AG04450 (cell line): ENCODE measurements at regions not wholly inside any gene's neighbourhood (a gene's known extent, or its start where the extent isn't known, plus 50 kb on each side); places are given as distances from the start of the nearest gene placed in this dataset.
"Not testable (repeated sequence)": the region's sequence is repeated elsewhere in the genome, so short reads cannot be mapped to it uniquely, and the experiment has no call there.

Source experiments
- CTCF ChIA-PET: fragments of 300-600, 350-600 bp; formaldehyde crosslinking; extraction: SDS; loops from one replicate; lab custom pipeline; 2022; ENCODE audit warnings: antibody characterized with exemption, inconsistent platforms; lab: Charles Lee
- POLR2A ChIA-PET: fragments of 350-600 bp; formaldehyde crosslinking; extraction: SDS; loops from one replicate; lab custom pipeline; 2021; ENCODE audit warnings: antibody characterized with exemption, inconsistent platforms; lab: Yijun Ruan, JAX
- DNase-seq: peaks from one replicate; pipeline ENCODE4 v3.0.0-alpha.2; 2011; ENCODE audit warnings: low read depth, low spot score
- H3K27ac ChIP-seq: one replicate; pipeline ENCODE4 v1.5.1; 2012; ENCODE audit warnings: low read depth, low read length, control low read depth
- H3K27me3 ChIP-seq: one replicate; pipeline ENCODE4 v1.6.0; 2012; ENCODE audit warnings: low read length; ENCODE audit not compliant: control insufficient read depth, insufficient read depth
- H3K4me3 ChIP-seq: 2 replicates; pipeline ENCODE4 v1.5.1; 2011; ENCODE audit warnings: mild to moderate bottlenecking, low read depth, low read length, control low read depth
- H3K9me3 ChIP-seq: 2 replicates; pipeline ENCODE4 v1.5.1; 2012; ENCODE audit warnings: low read length; ENCODE audit not compliant: control insufficient read depth, insufficient read depth
- TF ChIP-seq, protein P1 (sequence below): IDR thresholded peaks from 2 replicates; pipeline ENCODE4 v1.5.1; 2011; ENCODE audit warnings: low read depth, low read length, control low read depth, inconsistent platforms

- peaks cover 4% of the 10 kb centered on the region for H3K9me3 ChIP-seq
- TF ChIP-seq, protein P1, sequence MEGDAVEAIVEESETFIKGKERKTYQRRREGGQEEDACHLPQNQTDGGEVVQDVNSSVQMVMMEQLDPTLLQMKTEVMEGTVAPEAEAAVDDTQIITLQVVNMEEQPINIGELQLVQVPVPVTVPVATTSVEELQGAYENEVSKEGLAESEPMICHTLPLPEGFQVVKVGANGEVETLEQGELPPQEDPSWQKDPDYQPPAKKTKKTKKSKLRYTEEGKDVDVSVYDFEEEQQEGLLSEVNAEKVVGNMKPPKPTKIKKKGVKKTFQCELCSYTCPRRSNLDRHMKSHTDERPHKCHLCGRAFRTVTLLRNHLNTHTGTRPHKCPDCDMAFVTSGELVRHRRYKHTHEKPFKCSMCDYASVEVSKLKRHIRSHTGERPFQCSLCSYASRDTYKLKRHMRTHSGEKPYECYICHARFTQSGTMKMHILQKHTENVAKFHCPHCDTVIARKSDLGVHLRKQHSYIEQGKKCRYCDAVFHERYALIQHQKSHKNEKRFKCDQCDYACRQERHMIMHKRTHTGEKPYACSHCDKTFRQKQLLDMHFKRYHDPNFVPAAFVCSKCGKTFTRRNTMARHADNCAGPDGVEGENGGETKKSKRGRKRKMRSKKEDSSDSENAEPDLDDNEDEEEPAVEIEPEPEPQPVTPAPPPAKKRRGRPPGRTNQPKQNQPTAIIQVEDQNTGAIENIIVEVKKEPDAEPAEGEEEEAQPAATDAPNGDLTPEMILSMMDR = no peak
- no peak overlapping the region for H3K4me3 ChIP-seq
- no peak overlapping the region for H3K27ac ChIP-seq
- no peak for DNase-seq
- ChIA-PET CTCF (no interaction called here), POLR2A (no interaction called here)
- no peaks in the 10 kb centered on the region for H3K27me3 ChIP-seq
These were observed 835.1 kb upstream of the IGFBP7 start for GRCh38 chr4:57945298-57945697.

DNA sequence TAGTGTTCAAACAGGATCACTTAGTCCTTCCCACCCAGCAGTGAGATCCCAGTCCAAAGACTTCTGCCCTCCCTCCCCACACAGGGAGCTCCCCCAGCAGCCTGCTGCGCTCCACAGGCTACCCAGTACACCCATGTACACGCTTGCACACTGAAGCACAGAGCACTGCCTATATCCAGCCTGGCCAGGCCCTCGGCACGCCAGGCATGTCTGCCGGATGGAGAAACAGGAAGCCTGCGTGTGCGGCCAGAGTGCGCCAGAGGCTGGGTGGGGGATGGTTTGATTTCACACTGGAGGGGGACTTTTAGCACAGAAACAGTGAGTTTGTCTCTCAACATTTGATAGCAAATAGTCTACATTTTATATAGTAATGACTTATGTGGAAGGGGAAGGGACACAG is 833.5 kb upstream of the IGFBP7 start:
- TF ChIP-seq, protein P1 = no peak
- ChIA-PET POLR2A (no interaction called here), CTCF (no interaction called here)
- H3K27me3 ChIP-seq = no peaks in the 10 kb centered on the region
- H3K4me3 ChIP-seq = no peak overlapping the region
- H3K9me3 ChIP-seq = peaks cover 4% of the 10 kb centered on the region
- no peak for DNase-seq
- no peak overlapping the region for H3K27ac ChIP-seq

DNA sequence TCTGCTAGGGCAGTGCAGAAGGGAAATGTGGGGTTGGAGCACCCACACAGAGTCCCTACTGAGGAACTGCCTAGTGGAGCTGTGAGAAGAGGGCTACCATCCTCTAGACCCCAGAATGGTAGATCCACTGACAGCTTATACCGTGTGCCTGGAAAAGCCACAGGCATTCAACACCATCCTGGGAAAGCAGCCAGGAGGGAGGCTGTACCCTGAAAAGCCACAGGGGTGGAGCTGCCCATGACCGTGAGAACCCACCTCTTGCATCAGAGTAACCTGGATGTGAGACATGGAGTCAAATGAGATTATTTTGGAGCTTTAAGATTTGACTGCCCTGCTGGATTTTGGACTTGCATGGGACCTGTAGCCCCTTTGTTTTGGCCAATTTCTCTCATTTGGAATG is 827.1 kb upstream of the IGFBP7 start:
- H3K4me3 ChIP-seq, H3K27ac ChIP-seq, POLR2A ChIA-PET, DNase-seq, H3K27me3 ChIP-seq, H3K9me3 ChIP-seq, CTCF ChIA-PET: not testable (repeated sequence)

DNA sequence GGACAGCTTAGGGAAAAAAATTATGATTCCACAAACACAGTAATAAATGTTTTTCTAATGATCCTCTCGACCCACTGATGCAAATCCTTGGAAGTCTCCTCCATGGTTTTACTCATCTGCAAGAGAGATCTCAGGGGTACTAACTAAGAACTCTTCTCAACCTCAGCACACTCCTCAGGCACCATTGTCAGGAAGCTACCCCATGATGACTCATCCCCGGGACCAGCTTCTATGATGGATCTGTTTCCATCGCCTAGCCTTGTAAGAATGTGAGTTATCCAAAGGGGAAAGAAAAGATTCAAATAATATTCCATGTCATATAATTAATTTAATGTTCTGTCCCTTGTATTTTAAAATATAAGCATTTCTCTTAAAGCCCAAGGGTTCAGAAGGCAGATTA is 816.1 kb upstream of the IGFBP7 start:
- TF ChIP-seq, protein P1 = no peak
- H3K4me3 ChIP-seq = no peak overlapping the region
- CTCF ChIA-PET = no interaction called here
- no peaks in the 10 kb centered on the region for H3K27me3 ChIP-seq
- H3K9me3 ChIP-seq = peaks cover 6% of the 10 kb centered on the region; the same call in 1 of the 2 replicates
- H3K27ac ChIP-seq = no peak overlapping the region
- DNase-seq = no peak
- POLR2A ChIA-PET = no interaction called here

DNA sequence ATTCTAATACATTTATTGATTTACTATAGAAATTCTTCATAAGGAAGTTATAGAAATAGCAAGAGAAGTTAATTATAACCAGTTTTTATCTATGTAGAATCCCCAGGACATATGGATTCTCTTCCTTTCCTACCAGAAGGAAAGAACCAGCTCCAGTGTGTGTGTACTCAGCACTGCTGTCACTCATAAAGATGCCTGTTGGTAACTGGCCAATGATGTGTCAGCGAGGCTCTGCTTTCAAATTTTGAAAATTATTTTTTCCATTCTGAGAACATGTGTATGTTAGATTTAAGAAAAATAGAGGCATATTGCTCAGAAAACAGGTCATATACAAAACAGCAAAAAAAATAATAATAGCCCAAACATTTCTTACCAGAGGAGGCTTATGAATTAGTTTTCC is 814.8 kb upstream of the IGFBP7 start:
- Histone ChIP-seq H3K4me3 (no peak overlapping the region), H3K27ac (no peak overlapping the region), H3K9me3 (peaks cover 3% of the 10 kb centered on the region; the same call in 1 of the 2 replicates), H3K27me3 (no peaks in the 10 kb centered on the region)
- TF ChIP-seq, protein P1 = no peak
- no peak for DNase-seq
- POLR2A ChIA-PET = no interaction called here
- CTCF ChIA-PET = no interaction called here

DNA sequence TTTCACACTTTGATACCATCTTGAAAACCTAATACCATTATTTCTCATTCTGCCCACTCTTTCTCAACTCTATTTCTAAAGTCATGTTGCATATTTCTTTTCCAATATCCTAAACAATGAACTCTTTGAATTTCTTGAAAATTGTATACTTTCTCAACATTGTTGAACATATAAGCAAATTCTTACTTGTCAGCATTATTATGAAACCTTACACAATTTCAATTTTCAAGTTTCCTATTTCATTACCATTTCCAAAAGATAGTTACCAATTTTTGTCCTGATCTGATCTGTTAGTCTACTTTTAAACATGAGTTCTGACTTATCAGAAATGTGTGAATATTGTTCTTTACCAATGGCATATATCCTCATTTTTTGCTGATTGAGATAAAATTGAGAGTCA is 806.3 kb upstream of the IGFBP7 start:
- Histone ChIP-seq H3K27me3 (no peaks in the 10 kb centered on the region), H3K27ac (no peak overlapping the region), H3K9me3 (peaks cover 8% of the 10 kb centered on the region), H3K4me3 (no peak overlapping the region)
- POLR2A ChIA-PET = no interaction called here
- CTCF ChIA-PET = no interaction called here
- DNase-seq = no peak
- TF ChIP-seq, protein P1 = no peak
